ENCODE measurements at regions not wholly inside any gene's neighbourhood (a gene's known extent, or its start where the extent isn't known, plus 50 kb on each side); places are given as distances from the start of the nearest gene placed in this dataset.

DNA sequence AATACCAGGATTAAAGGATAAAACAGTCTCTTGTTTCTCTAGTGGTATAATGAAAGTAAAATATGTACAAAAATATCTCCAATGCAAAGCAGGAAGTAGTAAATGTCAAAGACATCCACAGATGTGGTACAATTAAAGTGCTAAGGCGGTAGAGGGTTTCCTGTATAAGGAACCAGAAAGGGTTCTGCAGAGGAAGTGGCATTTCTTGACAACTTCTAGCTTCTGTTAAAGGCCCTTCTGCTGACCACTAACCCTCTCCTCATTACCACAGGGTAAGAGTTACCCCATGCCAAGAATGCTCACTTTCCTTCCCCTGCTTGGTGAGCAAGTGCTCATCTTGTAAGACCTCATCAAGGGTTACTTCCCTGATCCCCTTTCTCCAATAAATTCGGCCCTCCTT lies 883.6 kb upstream of the NR2F2 start:
- no peak for DNase-seq (ENCODE audit: low read depth)

DNA sequence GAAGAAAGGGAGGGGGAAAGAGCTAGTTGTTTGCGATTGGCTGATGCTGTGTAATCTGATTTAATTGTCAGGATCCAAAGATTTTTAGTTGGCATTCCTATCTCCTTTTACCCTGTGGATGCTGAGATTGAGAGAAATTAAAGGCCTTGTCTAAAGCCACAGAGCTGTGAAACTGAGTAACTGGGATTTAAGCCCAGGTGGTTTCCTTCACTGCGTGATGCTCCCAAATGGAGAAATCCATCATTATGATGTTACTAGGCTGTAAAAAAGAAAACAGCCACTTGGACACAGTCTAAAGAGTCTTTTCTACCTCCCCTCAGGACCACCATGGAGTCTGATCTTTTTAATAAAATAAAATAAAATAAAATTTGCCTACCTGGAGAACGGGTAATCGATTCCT lies 883.0 kb upstream of the NR2F2 start:
- DNase-seq (ENCODE audit: low read depth): no peak

DNA sequence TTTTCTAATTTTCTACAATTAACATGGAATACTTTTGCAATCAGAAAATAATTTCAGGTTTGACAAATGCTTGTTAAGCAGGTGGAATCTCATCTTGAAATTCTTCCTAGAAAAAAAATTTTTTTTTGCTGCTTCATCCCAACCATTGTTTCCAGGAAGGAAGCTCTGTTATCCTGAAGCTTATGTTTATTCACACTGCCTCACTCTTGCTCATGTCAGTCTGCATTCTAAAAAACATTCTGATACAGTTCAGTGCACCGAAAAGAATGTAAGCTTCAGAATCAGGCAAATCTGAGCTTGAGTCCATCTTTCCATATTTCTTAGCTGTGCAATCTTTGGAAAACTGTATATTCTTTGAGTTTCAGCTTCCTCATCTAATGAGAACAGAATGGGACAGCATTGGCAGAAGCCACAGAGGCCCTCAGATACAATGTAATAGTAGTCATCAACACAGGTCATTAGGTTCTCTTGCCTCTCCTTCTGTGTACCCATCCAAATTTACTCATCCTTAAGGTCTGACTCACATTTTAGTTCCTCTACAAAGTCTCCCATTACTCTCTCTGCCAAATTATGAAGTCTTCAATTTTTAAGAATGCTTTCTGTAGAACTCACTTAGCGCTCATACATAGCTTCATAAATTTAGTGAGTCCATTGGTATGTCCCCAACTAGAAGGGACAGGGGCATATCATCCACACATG lies 881.8 kb upstream of the NR2F2 start:
- no peak for DNase-seq (ENCODE audit: low read depth)

GRCh38 chr15:95449230-95449628 lies 881.3 kb upstream of the NR2F2 start:
- DNase-seq (ENCODE audit: low read depth): no peak

DNA sequence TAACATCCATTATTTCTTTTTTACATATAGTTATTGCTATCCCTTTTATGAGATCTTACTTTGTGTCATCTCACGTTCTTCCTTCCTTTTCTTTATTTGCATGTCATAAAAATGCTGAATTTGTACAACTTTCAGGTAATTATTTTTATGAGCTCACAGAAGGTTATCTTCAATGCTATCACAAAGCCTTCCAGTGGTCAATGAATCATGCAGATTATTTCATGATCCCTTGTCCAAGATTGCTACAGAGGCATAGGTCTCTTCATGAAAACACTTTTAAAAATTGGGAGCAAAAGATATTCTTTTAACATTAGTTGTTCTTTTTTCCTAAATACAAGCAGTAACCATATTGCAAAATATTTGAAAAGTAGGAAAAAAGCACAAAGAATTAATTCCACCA lies 880.1 kb upstream of the NR2F2 start:
- no peak for DNase-seq (ENCODE audit: low read depth)

DNA sequence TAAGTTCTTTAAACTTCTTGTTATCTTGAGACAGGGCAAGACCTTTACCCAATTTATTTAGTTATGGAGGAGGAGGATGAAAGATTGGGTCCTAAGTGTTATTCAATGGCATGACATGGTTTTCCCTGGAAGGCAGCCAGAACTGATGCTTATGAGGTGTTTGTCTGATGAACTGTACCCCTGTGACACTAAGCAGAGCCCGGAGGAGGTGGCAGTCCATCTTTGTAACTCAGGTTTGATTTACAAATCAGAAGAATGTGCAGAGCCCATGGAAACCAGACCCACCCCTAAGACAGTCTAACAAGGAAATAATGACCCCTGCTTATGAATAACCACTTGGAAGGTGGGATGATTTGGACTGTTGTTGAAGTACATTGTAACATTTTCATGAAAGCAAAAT lies 878.6 kb upstream of the NR2F2 start:
- DNase-seq (ENCODE audit: low read depth): no peak

- DNase-seq (ENCODE audit: low read depth): no peak
Observed at GRCh38 chr15:95454403-95455262, 875.9 kb upstream of the NR2F2 start.

GRCh38 chr15:95457520-95457919 lies 873.0 kb upstream of the NR2F2 start:
- no peak for DNase-seq (ENCODE audit: low read depth)

GRCh38 chr15:95458721-95459120 lies 871.8 kb upstream of the NR2F2 start:
- DNase-seq (ENCODE audit: low read depth): no peak

DNA sequence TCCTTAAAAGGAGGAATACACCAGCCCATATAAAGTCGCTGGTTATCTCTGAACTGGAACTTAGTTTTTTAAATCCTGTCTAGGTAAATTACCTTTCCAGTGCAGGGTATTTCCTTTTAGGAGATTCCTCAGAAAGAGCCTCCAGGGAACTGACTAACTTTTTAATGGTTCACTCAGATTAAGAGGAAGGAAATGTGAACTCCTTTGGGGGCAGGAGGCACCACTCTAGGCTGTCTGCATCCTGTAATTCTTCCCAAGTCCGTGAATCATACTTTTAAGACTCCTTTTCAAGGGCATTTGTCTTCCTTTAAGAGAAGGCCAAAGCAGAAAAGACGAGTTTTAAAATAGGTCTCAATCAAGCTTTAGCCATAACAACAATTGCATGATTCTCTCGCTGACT lies 871.2 kb upstream of the NR2F2 start:
- DNase-seq (ENCODE audit: low read depth): no peak

- DNase-seq (ENCODE audit: low read depth): no peak
Observed at GRCh38 chr15:95464509-95464908, 866.0 kb upstream of the NR2F2 start.

GRCh38 chr15:95468820-95469219 lies 861.7 kb upstream of the NR2F2 start:
- DNase-seq (ENCODE audit: low read depth): no peak

DNA sequence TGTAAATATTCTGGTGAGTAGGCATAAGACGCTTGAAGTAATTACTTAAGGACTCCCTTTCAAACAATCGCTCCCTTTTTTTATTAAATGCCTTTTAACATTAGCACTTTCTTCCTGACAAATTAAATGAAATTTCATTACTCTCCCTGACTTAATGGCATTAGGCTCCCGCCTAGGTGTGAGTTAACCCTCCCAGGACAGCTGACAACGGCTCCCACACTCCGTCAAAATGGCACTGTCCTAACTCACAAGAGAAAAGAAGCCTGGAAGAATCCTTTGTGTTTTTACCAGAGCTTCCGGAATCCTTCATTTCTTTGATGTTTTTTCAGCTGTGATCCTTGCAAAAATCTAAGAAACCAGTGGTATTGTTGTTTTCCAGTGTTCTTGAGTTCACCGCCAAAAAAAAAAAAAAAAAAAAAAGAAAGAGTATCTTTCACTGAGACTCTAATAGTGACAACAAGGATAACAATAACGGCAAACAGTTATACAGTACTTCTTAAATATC lies 861.0 kb upstream of the NR2F2 start:
- DNase-seq (ENCODE audit: low read depth): no peak

GRCh38 chr15:95470529-95470928 lies 860.0 kb upstream of the NR2F2 start:
- DNase-seq (ENCODE audit: low read depth): no peak

DNA sequence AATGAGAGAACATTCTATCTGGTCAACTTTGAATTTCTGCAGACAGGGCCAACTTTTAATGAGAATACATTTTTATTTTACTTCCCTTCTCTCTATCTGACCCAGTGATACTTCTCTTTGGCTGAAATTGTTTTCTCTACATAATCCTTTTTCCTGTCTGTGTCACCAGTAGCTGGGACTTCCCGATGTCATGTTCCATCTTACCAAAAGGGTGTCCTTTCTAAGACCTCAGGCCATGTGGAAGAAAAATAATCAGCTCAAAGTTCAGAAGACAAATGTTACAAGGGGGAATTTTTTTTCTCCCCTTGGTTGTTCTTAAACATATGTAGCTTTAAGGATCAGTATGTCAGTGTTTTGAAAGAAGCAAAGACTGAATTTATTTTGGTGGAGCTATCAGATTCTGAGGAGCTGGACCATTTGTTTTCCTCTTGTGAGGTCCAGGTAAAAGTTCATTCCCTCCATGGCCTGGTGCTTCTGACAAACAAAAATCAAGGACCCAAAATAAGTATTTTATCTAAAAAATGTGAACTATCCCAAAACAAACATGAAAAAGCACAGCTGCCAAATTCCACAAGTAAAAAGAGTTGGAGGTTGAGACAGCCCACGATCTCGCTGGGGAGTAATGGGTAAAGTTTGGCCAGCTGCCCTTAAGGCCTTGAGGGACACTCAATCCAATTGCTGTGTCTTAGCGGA lies 859.4 kb upstream of the NR2F2 start:
- no peak for DNase-seq (ENCODE audit: low read depth)

DNA sequence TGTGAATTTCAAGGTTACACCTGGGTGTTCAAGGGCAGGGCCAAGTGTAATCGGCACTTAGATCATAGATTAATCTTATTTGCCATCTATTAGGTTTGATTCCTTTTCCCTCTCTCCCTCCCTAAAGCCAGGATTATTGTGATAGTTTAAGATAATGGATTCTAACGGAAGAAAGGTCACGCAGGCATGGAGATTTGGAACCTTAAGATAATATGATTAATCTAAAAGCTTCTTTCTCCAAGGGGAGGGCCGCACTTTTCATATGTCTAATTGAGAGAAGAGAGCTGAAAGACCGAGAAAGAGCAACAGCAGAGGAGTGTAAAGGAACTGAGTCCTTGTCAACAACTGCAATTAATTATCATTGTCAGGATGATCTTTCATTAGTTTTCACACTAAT lies 858.8 kb upstream of the NR2F2 start:
- DNase-seq (ENCODE audit: low read depth): no peak

DNA sequence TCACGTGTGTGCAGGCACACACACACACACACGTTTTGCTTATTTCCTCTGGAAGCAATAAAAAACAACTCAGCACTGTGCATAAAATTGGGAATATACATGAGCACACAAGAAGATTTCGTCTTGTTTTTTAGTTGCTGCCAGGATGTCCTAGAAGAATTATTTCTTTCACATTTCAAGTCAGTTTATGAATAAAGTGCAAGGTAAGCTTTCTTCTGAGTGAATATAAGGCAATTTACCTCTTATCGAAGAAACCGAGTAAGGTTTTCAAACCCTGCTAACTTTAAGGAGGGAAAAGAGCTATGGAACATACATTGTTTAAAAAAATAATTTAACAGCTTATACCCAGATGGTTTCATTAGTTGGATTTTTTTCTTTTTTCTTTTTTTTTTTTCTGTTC lies 855.4 kb upstream of the NR2F2 start:
- no peak for DNase-seq (ENCODE audit: low read depth)

- no peak for DNase-seq (ENCODE audit: low read depth)
Observed at GRCh38 chr15:95479308-95479707, 851.2 kb upstream of the NR2F2 start.

DNA sequence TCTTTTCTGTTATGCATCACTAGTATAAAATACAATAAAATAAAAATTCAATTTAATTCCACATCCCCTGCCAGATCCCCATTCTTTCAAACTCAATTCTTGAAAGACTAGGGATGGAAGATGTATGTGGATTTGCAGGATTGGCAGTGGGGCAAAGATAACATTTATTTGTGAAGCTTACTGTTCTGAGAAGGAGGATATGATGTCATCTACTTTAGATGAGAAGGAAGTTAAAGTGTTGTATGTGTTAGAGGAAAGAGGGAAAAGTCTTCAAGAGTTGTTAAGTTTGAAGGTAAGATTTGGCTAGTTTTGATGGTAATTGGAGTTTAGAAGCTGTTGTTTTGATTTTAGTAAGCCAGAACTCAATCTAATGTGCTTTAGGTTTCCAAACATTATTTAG lies 845.1 kb upstream of the NR2F2 start:
- no peak for DNase-seq (ENCODE audit: low read depth)

GRCh38 chr15:95486224-95486623 lies 844.3 kb upstream of the NR2F2 start:
- no peak for DNase-seq (ENCODE audit: low read depth)

GRCh38 chr15:95489103-95489502 lies 841.4 kb upstream of the NR2F2 start:
- no peak for DNase-seq (ENCODE audit: low read depth)

DNA sequence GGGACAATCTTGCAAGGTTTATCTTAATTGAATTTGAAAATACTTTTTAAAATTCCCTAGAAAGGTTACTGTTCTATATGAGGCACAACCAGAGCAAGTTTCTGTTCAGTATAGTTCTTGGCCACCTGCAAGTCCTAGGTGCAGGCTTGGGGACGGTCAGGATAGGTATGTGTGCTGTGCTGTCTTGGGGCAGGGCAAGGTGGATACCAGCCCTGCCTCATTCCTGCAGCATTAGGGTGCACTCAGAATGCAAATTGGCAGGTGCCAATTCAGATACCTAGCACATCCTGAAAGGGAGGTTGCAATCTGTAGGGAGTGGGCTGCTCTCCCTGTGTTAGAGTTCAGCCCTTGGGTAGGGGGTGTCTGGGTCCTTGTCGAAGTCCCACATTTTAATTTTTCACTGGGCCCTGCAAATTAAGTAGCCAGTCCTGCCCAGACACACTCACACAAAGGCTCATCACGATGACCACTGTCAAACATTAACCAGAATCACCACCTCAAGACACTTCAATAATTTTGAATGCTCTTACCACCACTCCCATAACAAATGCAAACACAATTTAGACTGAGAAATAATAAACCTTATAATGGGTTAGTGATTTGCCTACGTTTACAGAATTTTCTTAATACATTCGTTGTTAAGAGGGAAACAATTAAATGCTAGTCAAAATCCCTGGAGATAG lies 838.0 kb upstream of the NR2F2 start:
- DNase-seq (ENCODE audit: low read depth): no peak

All from stimulated activated CD8-positive, alpha-beta memory T cell treated with anti-CD3 and anti-CD28 coated beads, Interleukin-7, amount 100 ng/mL, for 24 hours (primary cell).